GM12892 (cell line): ENCODE measurements at regions not wholly inside any gene's neighbourhood (a gene's known extent, or its start where the extent isn't known, plus 50 kb on each side); places are given as distances from the start of the nearest gene placed in this dataset.

Experiments used
- POLR2A ChIP-seq: IDR thresholded peaks from 2 replicates; pipeline ENCODE4 v1.6.1; 2011; ENCODE audit warnings: low read depth, low read length, control low read depth
- TAF1 ChIP-seq: IDR thresholded peaks from 2 replicates; pipeline ENCODE4 v1.6.1; 2011; ENCODE audit warnings: low read depth, mild to moderate bottlenecking, control low read depth, low read length, borderline replicate concordance

GRCh38 chr10:100624298-100624697 is 88.6 kb downstream of the HIF1AN start:
- TF ChIP-seq TAF1: no peak
- TF ChIP-seq POLR2A: no peak
